T1000 (cell line): ENCODE measurements at regions not wholly inside any gene's neighbourhood (a gene's known extent, or its start where the extent isn't known, plus 50 kb on each side); places are given as distances from the start of the nearest gene placed in this dataset.

Experiments
- DNase-seq: peaks from one replicate; lab custom pipeline; 2025; ENCODE audit warnings: mixed read lengths; lab: John Stamatoyannopoulos, UW

GRCh38 chrX:96311366-96311765, 373.3 kb upstream of the DIAPH2 start:
- no peak for DNase-seq

GRCh38 chrX:96314985-96315384, 369.7 kb upstream of the DIAPH2 start:
- DNase-seq: peak; percentile 0

- no peak for DNase-seq
Observed at GRCh38 chrX:96361844-96362243, 322.8 kb upstream of the DIAPH2 start.

- no peak for DNase-seq
Observed at GRCh38 chrX:96372313-96373046, 312.2 kb upstream of the DIAPH2 start.

GRCh38 chrX:96373047-96373355, 311.6 kb upstream of the DIAPH2 start:
- DNase-seq: no peak

- no peak for DNase-seq
Observed at GRCh38 chrX:96376266-96376665, 308.4 kb upstream of the DIAPH2 start.

- DNase-seq: no peak
Observed at GRCh38 chrX:96379951-96380350, 304.7 kb upstream of the DIAPH2 start.

- DNase-seq: no peak
Observed at GRCh38 chrX:96382018-96382417, 302.6 kb upstream of the DIAPH2 start.

- no peak for DNase-seq
Observed at GRCh38 chrX:96383428-96383827, 301.2 kb upstream of the DIAPH2 start.

- no peak for DNase-seq
Observed at GRCh38 chrX:96386325-96386724, 298.3 kb upstream of the DIAPH2 start.

GRCh38 chrX:96386981-96387380, 297.7 kb upstream of the DIAPH2 start:
- DNase-seq: no peak

GRCh38 chrX:96387801-96388200, 296.8 kb upstream of the DIAPH2 start:
- DNase-seq: no peak

- DNase-seq: no peak
Observed at GRCh38 chrX:96389281-96390047, 295.2 kb upstream of the DIAPH2 start.

GRCh38 chrX:96394598-96394997, 290.0 kb upstream of the DIAPH2 start:
- DNase-seq: no peak

- DNase-seq: no peak
Observed at GRCh38 chrX:96403446-96403845, 281.2 kb upstream of the DIAPH2 start.

- DNase-seq: no peak
Observed at GRCh38 chrX:96405842-96406241, 278.8 kb upstream of the DIAPH2 start.

- DNase-seq: no peak
Observed at GRCh38 chrX:96407072-96407471, 277.6 kb upstream of the DIAPH2 start.

- DNase-seq: no peak
Observed at GRCh38 chrX:96407501-96407900, 277.1 kb upstream of the DIAPH2 start.

GRCh38 chrX:96407981-96408380, 276.7 kb upstream of the DIAPH2 start:
- no peak for DNase-seq

- DNase-seq: no peak
Observed at GRCh38 chrX:96410927-96411326, 273.7 kb upstream of the DIAPH2 start.

- DNase-seq: no peak
Observed at GRCh38 chrX:96417695-96418094, 266.9 kb upstream of the DIAPH2 start.

GRCh38 chrX:96424007-96424406, 260.6 kb upstream of the DIAPH2 start:
- DNase-seq: no peak

- DNase-seq: no peak
Observed at GRCh38 chrX:96425200-96425599, 259.4 kb upstream of the DIAPH2 start.
